ENCODE measurements at regions not wholly inside any gene's neighbourhood (a gene's known extent, or its start where the extent isn't known, plus 50 kb on each side); places are given as distances from the start of the nearest gene placed in this dataset.

- no peak for TF ChIP-seq POLR2AphosphoS5 (IDR thresholded peaks at IDR 0.05; ENCODE audit: borderline replicate concordance, low read depth, low read length)
- no peak for TF ChIP-seq EZH2 (IDR thresholded peaks at IDR 0.05)
- TF ChIP-seq FOXP2 (optimal IDR thresholded peaks at IDR 0.05; ENCODE audit: control extremely low read depth, extremely low read length, insufficient read depth), result no peak
Observed at GRCh38 chr4:63493265-63493664, 916.0 kb downstream of the TECRL start.

Data from SK-N-MC (cell line).